ENCODE measurements at regions not wholly inside any gene's neighbourhood (a gene's known extent, or its start where the extent isn't known, plus 50 kb on each side); places are given as distances from the start of the nearest gene placed in this dataset.

GRCh38 chr13:34143637-34144036, 325.7 kb downstream of the RFC3 start:
- TF ChIP-seq, protein P1, sequence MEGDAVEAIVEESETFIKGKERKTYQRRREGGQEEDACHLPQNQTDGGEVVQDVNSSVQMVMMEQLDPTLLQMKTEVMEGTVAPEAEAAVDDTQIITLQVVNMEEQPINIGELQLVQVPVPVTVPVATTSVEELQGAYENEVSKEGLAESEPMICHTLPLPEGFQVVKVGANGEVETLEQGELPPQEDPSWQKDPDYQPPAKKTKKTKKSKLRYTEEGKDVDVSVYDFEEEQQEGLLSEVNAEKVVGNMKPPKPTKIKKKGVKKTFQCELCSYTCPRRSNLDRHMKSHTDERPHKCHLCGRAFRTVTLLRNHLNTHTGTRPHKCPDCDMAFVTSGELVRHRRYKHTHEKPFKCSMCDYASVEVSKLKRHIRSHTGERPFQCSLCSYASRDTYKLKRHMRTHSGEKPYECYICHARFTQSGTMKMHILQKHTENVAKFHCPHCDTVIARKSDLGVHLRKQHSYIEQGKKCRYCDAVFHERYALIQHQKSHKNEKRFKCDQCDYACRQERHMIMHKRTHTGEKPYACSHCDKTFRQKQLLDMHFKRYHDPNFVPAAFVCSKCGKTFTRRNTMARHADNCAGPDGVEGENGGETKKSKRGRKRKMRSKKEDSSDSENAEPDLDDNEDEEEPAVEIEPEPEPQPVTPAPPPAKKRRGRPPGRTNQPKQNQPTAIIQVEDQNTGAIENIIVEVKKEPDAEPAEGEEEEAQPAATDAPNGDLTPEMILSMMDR (IDR thresholded peaks at IDR 0.05), result no peak
- H3K9ac ChIP-seq, result no peak overlapping the region
- H3K79me2 ChIP-seq, result no peaks in the 10 kb centered on the region
- H2AFZ ChIP-seq, result no peak overlapping the region
- H3K9me3 ChIP-seq (ENCODE audit: control insufficient read depth, low read length), result no peaks in the 10 kb centered on the region
- no peaks in the 10 kb centered on the region for H3K36me3 ChIP-seq (ENCODE audit: control insufficient read depth, insufficient read depth, low read length)
- no peak overlapping the region for H3K4me3 ChIP-seq (ENCODE audit: low read depth, low read length)
- no peak overlapping the region for H3K27ac ChIP-seq
- no peaks in the 10 kb centered on the region for H3K27me3 ChIP-seq (ENCODE audit: control insufficient read depth, insufficient read depth, low read length)
- H3K4me1 ChIP-seq, result no peaks in the 10 kb centered on the region
- H3K4me2 ChIP-seq (ENCODE audit: low read length), result no peak overlapping the region

GRCh38 chr13:34144142-34144541, 326.2 kb downstream of the RFC3 start:
- H3K27ac ChIP-seq, result no peak overlapping the region
- H3K9ac ChIP-seq, result no peak overlapping the region
- no peaks in the 10 kb centered on the region for H3K27me3 ChIP-seq (ENCODE audit: control insufficient read depth, insufficient read depth, low read length)
- no peaks in the 10 kb centered on the region for H3K4me1 ChIP-seq
- no peaks in the 10 kb centered on the region for H3K36me3 ChIP-seq (ENCODE audit: control insufficient read depth, insufficient read depth, low read length)
- TF ChIP-seq, protein P1 (IDR thresholded peaks at IDR 0.05), result no peak
- H3K9me3 ChIP-seq (ENCODE audit: control insufficient read depth, low read length), result no peaks in the 10 kb centered on the region
- H3K4me3 ChIP-seq (ENCODE audit: low read depth, low read length), result no peak overlapping the region
- H2AFZ ChIP-seq, result no peak overlapping the region
- no peak overlapping the region for H3K4me2 ChIP-seq (ENCODE audit: low read length)
- H3K79me2 ChIP-seq, result no peaks in the 10 kb centered on the region

DNA sequence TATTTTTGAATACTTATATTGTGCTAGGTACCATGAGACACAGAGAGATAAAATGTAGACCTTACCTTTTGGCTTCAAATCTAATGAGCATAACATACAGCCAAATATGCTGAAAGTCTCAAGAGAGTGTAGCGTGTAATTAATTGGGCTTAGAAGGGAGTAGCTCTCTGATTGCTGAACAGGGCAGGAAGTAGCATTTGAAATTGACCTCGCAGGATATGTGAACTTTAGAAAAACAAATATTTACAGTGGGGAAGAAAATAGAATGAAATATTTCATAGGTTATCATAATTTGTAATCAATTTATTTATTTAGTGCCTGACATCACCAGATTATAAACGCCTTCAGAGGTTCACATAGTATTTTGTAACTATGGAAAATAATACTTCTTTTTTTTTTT, 327.1 kb downstream of the RFC3 start:
- TF ChIP-seq, protein P1 (IDR thresholded peaks at IDR 0.05), result no peak
- H3K4me2 ChIP-seq (ENCODE audit: low read length), result no peak overlapping the region
- H3K9ac ChIP-seq, result no peak overlapping the region
- no peak overlapping the region for H2AFZ ChIP-seq
- no peaks in the 10 kb centered on the region for H3K4me1 ChIP-seq
- no peak overlapping the region for H3K27ac ChIP-seq
- no peaks in the 10 kb centered on the region for H3K27me3 ChIP-seq (ENCODE audit: control insufficient read depth, insufficient read depth, low read length)
- no peak overlapping the region for H3K4me3 ChIP-seq (ENCODE audit: low read depth, low read length)
- H3K79me2 ChIP-seq, result no peaks in the 10 kb centered on the region
- no peaks in the 10 kb centered on the region for H3K36me3 ChIP-seq (ENCODE audit: control insufficient read depth, insufficient read depth, low read length)
- H3K9me3 ChIP-seq (ENCODE audit: control insufficient read depth, low read length), result no peaks in the 10 kb centered on the region

DNA sequence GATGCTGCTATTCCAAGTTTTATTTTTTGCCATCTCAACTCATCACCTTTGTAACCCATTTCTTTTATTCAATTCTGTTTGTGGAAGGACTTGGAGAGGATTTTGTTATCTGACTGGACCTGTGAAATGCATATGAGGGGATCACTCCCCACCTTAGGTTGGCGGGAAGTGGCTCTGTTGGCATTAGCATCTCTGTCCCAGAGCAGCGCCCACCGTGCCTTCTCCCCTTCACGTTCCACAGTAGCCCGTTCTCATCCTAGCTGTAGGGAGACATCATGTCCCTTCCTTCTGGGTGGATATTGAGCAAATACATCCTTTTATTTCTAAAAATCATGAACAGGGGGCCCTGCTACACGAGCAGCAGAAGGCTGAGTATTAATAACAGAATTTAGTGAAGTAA, 330.4 kb downstream of the RFC3 start:
- no peak overlapping the region for H3K9ac ChIP-seq
- no peak overlapping the region for H3K27ac ChIP-seq
- H3K27me3 ChIP-seq (ENCODE audit: control insufficient read depth, insufficient read depth, low read length), result no peaks in the 10 kb centered on the region
- H3K4me2 ChIP-seq (ENCODE audit: low read length), result no peak overlapping the region
- H3K4me1 ChIP-seq, result no peaks in the 10 kb centered on the region
- H3K79me2 ChIP-seq, result no peaks in the 10 kb centered on the region
- H3K9me3 ChIP-seq (ENCODE audit: control insufficient read depth, low read length), result no peaks in the 10 kb centered on the region
- no peak overlapping the region for H2AFZ ChIP-seq
- TF ChIP-seq, protein P1 (IDR thresholded peaks at IDR 0.05), result no peak
- H3K36me3 ChIP-seq (ENCODE audit: control insufficient read depth, insufficient read depth, low read length), result no peaks in the 10 kb centered on the region
- no peak overlapping the region for H3K4me3 ChIP-seq (ENCODE audit: low read depth, low read length)

DNA sequence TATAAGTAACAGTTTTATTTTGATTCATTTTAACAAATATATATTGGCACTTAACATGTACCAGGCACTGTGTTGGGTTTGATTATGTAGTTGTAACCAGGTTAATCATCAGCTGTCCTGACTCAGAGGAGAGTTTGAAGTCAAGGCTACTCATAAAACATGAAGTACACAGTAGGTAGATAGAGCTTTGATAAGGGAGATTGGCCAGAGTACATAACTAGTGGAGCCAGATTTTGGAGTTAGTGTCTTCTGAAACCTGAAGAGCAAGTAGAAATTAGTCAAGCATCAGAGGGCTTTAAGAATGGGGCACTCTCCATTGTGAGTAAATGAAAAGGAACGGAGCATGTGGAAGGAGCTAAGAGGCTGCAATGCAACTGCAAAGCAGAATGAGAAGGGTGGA, 333.9 kb downstream of the RFC3 start:
- no peak overlapping the region for H3K9ac ChIP-seq
- H3K4me1 ChIP-seq, result no peaks in the 10 kb centered on the region
- no peaks in the 10 kb centered on the region for H3K79me2 ChIP-seq
- H3K27me3 ChIP-seq (ENCODE audit: control insufficient read depth, insufficient read depth, low read length), result no peaks in the 10 kb centered on the region
- no peaks in the 10 kb centered on the region for H3K36me3 ChIP-seq (ENCODE audit: control insufficient read depth, insufficient read depth, low read length)
- H3K4me3 ChIP-seq (ENCODE audit: low read depth, low read length), result no peak overlapping the region
- H3K9me3 ChIP-seq (ENCODE audit: control insufficient read depth, low read length), result no peaks in the 10 kb centered on the region
- no peak overlapping the region for H2AFZ ChIP-seq
- H3K27ac ChIP-seq, result no peak overlapping the region
- TF ChIP-seq, protein P1 (IDR thresholded peaks at IDR 0.05), result no peak
- H3K4me2 ChIP-seq (ENCODE audit: low read length), result no peak overlapping the region
